ENCODE measurements at regions not wholly inside any gene's neighbourhood (a gene's known extent, or its start where the extent isn't known, plus 50 kb on each side); places are given as distances from the start of the nearest gene placed in this dataset.

DNA sequence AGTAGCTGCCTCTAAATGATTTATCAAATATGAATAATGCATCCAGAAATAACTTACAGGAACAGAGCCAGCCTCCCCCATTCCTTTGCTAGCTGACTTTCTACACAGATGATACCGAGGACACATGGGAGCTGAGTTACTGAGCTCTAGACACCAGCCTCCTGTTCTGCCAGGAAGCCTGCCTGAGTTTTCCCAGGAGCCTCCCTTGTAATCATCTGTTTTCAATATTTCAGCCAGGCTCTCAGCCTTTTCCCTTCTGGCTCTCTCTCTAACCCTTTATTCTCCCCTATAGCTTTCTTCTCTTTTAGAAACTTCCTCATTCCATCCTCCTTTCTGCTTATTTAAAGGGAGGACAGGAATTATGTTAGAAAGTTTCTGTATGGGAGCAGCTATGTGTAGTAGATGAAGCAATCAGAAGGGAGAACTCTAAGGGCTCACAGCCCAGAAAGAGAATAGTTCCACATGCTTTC is 911.6 kb downstream of the TDRD15 start:
- TF ChIP-seq, protein P1, sequence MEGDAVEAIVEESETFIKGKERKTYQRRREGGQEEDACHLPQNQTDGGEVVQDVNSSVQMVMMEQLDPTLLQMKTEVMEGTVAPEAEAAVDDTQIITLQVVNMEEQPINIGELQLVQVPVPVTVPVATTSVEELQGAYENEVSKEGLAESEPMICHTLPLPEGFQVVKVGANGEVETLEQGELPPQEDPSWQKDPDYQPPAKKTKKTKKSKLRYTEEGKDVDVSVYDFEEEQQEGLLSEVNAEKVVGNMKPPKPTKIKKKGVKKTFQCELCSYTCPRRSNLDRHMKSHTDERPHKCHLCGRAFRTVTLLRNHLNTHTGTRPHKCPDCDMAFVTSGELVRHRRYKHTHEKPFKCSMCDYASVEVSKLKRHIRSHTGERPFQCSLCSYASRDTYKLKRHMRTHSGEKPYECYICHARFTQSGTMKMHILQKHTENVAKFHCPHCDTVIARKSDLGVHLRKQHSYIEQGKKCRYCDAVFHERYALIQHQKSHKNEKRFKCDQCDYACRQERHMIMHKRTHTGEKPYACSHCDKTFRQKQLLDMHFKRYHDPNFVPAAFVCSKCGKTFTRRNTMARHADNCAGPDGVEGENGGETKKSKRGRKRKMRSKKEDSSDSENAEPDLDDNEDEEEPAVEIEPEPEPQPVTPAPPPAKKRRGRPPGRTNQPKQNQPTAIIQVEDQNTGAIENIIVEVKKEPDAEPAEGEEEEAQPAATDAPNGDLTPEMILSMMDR (IDR thresholded peaks at IDR 0.05) = no peak
- no peak for TF ChIP-seq EP300 (IDR thresholded peaks at IDR 0.05)

Data from ovary (tissue), 3 donors.